NCI-H2029 treated with DMSO at 0.1 percent for 48 hours (cell line): ENCODE measurements at regions not wholly inside any gene's neighbourhood (a gene's known extent, or its start where the extent isn't known, plus 50 kb on each side); places are given as distances from the start of the nearest gene placed in this dataset.

Source experiments
- DNase-seq: peaks from one replicate; lab custom pipeline; 2025; lab: John Stamatoyannopoulos, UW

GRCh38 chr2:239688122-239688681, 287.4 kb upstream of the HDAC4 start:
- DNase-seq, result no peak

GRCh38 chr2:239687441-239687840, 286.6 kb upstream of the HDAC4 start:
- no peak for DNase-seq

GRCh38 chr2:239685965-239686364, 285.1 kb upstream of the HDAC4 start:
- no peak for DNase-seq

GRCh38 chr2:239685556-239685955, 284.7 kb upstream of the HDAC4 start:
- no peak for DNase-seq

GRCh38 chr2:239684996-239685395, 284.2 kb upstream of the HDAC4 start:
- DNase-seq, result no peak

GRCh38 chr2:239684271-239684810, 283.5 kb upstream of the HDAC4 start:
- no peak for DNase-seq

GRCh38 chr2:239682518-239682917, 281.7 kb upstream of the HDAC4 start:
- DNase-seq, result no peak

- DNase-seq, result no peak
Measured at GRCh38 chr2:239679755-239680154, 278.9 kb upstream of the HDAC4 start.

GRCh38 chr2:239678666-239679296, 278.0 kb upstream of the HDAC4 start:
- DNase-seq, result no peak

- DNase-seq, result no peak
Measured at GRCh38 chr2:239678186-239678490, 277.3 kb upstream of the HDAC4 start.

- DNase-seq, result no peak
Measured at GRCh38 chr2:239677453-239678185, 276.8 kb upstream of the HDAC4 start.

GRCh38 chr2:239676716-239677452, 276.1 kb upstream of the HDAC4 start:
- DNase-seq, result no peak

- no peak for DNase-seq
Measured at GRCh38 chr2:239675826-239676715, 275.3 kb upstream of the HDAC4 start.

GRCh38 chr2:239674981-239675825, 274.4 kb upstream of the HDAC4 start:
- no peak for DNase-seq

GRCh38 chr2:239674101-239674980, 273.5 kb upstream of the HDAC4 start:
- no peak for DNase-seq

GRCh38 chr2:239673641-239674040, 272.8 kb upstream of the HDAC4 start:
- DNase-seq, result no peak

GRCh38 chr2:239671916-239672849, 271.4 kb upstream of the HDAC4 start:
- no peak for DNase-seq

- DNase-seq, result no peak
Measured at GRCh38 chr2:239671471-239671870, 270.7 kb upstream of the HDAC4 start.
